Upper lobe of right lung (tissue), 1 donor: ENCODE measurements at regions not wholly inside any gene's neighbourhood (a gene's known extent, or its start where the extent isn't known, plus 50 kb on each side); places are given as distances from the start of the nearest gene placed in this dataset.

Source experiments
- ATAC-seq: fragments of 200-7000 bp; cut with Tn5 transposase; one replicate; pipeline ENCODE4 v1.9.1; 2020; ENCODE audit warnings: mild to moderate bottlenecking, moderate library complexity
- DNase-seq: peaks from one replicate; pipeline ENCODE4 v3.0.0-alpha.2; 2020
- H3K27ac ChIP-seq: fragments of 200-600 bp; one replicate; pipeline ENCODE4 v1.8.0; 2022
- H3K27me3 ChIP-seq: fragments of 200-600 bp; one replicate; pipeline ENCODE4 v1.8.0; 2022; ENCODE audit warnings: mild to moderate bottlenecking
- H3K36me3 ChIP-seq: fragments of 200-600 bp; one replicate; pipeline ENCODE4 v1.8.0; 2022
- H3K4me1 ChIP-seq: fragments of 200-600 bp; one replicate; pipeline ENCODE4 v1.8.0; 2022
- H3K4me3 ChIP-seq: fragments of 200-600 bp; one replicate; pipeline ENCODE4 v1.8.0; 2022; ENCODE audit warnings: mild to moderate bottlenecking
- H3K9me3 ChIP-seq: fragments of 200-600 bp; one replicate; pipeline ENCODE4 v1.8.0; 2022
- CTCF ChIP-seq: fragments of 200-600 bp; IDR thresholded peaks from one replicate; pipeline ENCODE4 v1.8.0; 2022; ENCODE audit warnings: antibody characterized with exemption
- intact Hi-C: fragments of 100-400 bp; cut with DNase I; formaldehyde crosslinking; loops from one replicate; pipeline ENCODE4 v1.11.0; 2022
- donor health status: DM: no; HTN: yes; CAD: no; lungs with severe emphysema.

GRCh38 chr10:33955676-33956075 lies 621.2 kb upstream of the NRP1 start:
- no peak for DNase-seq

GRCh38 chr10:33952692-33953360 lies 618.4 kb upstream of the NRP1 start:
- intact Hi-C loops: no loop called here
- Histone ChIP-seq H3K9me3 (peaks cover 4% of the 10 kb centered on the region), H3K36me3 (no peaks in the 10 kb centered on the region), H3K27ac (no peak overlapping the region), H3K4me3 (no peak overlapping the region), H3K27me3 (no peaks in the 10 kb centered on the region), H3K4me1 (no peaks in the 10 kb centered on the region)
- no peak for DNase-seq
- TF ChIP-seq CTCF: no peak
- ATAC-seq: no peak

More at GRCh38 chr10:33955676-33956075, 621.2 kb upstream of the NRP1 start:
- no peaks in the 10 kb centered on the region for H3K4me1 ChIP-seq
- no peak overlapping the region for H3K4me3 ChIP-seq
- H3K27me3 ChIP-seq: no peaks in the 10 kb centered on the region
- H3K27ac ChIP-seq: no peak overlapping the region
- intact Hi-C loops: no loop called here
- ATAC-seq: no peak
- peaks cover 4% of the 10 kb centered on the region for H3K9me3 ChIP-seq
- no peaks in the 10 kb centered on the region for H3K36me3 ChIP-seq
- TF ChIP-seq CTCF: no peak

GRCh38 chr10:33950206-33950605 lies 615.7 kb upstream of the NRP1 start:
- no peak overlapping the region for H3K4me3 ChIP-seq
- no peak for ATAC-seq
- H3K9me3 ChIP-seq: no peaks in the 10 kb centered on the region
- no peak for DNase-seq
- H3K27me3 ChIP-seq: no peaks in the 10 kb centered on the region
- no peak overlapping the region for H3K27ac ChIP-seq
- no peaks in the 10 kb centered on the region for H3K4me1 ChIP-seq
- intact Hi-C loops: no loop called here
- no peak for TF ChIP-seq CTCF
- H3K36me3 ChIP-seq: no peaks in the 10 kb centered on the region

GRCh38 chr10:33947544-33947943 lies 613.1 kb upstream of the NRP1 start:
- no peaks in the 10 kb centered on the region for H3K4me1 ChIP-seq
- DNase-seq: no peak
- TF ChIP-seq CTCF: no peak
- no peak overlapping the region for H3K27ac ChIP-seq
- ATAC-seq: no peak
- no peaks in the 10 kb centered on the region for H3K36me3 ChIP-seq
- no peaks in the 10 kb centered on the region for H3K27me3 ChIP-seq
- no peaks in the 10 kb centered on the region for H3K9me3 ChIP-seq
- no peak overlapping the region for H3K4me3 ChIP-seq
- intact Hi-C loops: no loop called here

- Histone ChIP-seq H3K4me1 (no peaks in the 10 kb centered on the region), H3K9me3 (no peaks in the 10 kb centered on the region), H3K27ac (no peak overlapping the region), H3K4me3 (no peak overlapping the region), H3K36me3 (no peaks in the 10 kb centered on the region), H3K27me3 (no peaks in the 10 kb centered on the region)
- DNase-seq (no peak), ATAC-seq (no peak)
- no peak for TF ChIP-seq CTCF
- intact Hi-C loops: no loop called here
These were observed 610.6 kb upstream of the NRP1 start for GRCh38 chr10:33945051-33945450.

GRCh38 chr10:33942508-33942907 lies 608.0 kb upstream of the NRP1 start:
- no peak for DNase-seq
- Histone ChIP-seq H3K27me3 (no peaks in the 10 kb centered on the region), H3K36me3 (no peaks in the 10 kb centered on the region), H3K4me3 (no peak overlapping the region), H3K27ac (no peak overlapping the region), H3K4me1 (no peaks in the 10 kb centered on the region), H3K9me3 (no peaks in the 10 kb centered on the region)
- TF ChIP-seq CTCF: no peak
- intact Hi-C loops: no loop called here
- ATAC-seq: no peak
